ENCODE measurements at regions not wholly inside any gene's neighbourhood (a gene's known extent, or its start where the extent isn't known, plus 50 kb on each side); places are given as distances from the start of the nearest gene placed in this dataset.
"Not testable (repeated sequence)": the region's sequence is repeated elsewhere in the genome, so short reads cannot be mapped to it uniquely, and the experiment has no call there.

DNA sequence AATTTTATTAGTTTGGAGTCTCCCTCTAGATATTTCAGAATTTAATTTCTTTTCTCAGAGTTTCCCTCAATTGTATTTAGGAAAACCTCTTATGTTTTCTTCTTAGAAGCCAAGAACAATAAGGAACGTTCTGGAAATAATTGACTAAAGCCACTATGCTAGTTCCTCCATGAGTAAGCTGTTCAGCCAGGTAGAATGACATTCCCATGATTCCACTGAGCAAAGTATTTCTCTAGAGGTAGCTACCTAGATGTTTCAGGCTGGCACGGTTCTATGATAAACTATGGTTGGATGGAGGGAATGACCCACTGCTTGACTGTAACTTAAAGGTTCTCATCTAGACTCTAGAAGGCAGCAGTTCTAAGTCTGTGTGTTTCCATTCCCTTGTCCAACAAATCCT lies 62.4 kb downstream of the CLDN17 start:
- DNase-seq = no peak

DNA sequence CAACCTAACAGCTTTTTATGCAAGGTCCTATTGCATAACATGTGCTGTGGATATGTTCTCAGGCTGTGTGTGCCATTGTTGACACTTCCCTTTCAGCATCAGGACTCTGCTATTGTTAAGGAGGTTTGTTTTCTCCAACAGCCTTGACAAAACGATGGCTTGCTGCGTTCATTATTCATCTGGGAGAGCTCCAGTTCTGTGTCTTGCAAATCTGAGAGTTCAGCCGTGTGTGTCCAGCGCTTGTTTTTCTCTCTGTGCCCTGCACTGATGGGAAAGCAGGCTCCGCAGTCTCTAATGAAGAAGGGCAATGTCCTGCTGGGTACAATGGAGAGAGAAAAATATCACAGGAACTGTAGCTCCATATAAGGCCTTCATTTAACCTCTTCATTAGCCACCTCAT lies 63.7 kb downstream of the CLDN17 start:
- DNase-seq = no peak

DNA sequence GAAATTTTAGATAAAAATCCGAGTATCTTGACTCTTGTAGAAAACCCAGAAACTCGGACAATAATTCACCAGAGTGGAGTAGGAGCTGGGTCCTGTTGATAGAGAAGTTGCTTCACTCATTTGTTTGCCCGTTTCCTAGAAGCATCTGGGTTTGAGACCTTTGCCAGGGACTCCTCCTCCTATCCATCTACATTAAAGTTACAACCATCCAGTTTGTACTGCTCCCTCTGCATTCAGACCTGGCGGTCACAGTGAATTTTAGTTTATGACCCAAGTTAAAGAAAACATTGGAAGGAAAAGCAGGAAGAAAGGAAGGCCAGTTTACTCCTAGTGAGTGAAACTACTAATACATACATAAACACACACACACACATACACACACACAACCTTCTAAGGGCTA lies 64.6 kb downstream of the CLDN17 start:
- DNase-seq = no peak

DNA sequence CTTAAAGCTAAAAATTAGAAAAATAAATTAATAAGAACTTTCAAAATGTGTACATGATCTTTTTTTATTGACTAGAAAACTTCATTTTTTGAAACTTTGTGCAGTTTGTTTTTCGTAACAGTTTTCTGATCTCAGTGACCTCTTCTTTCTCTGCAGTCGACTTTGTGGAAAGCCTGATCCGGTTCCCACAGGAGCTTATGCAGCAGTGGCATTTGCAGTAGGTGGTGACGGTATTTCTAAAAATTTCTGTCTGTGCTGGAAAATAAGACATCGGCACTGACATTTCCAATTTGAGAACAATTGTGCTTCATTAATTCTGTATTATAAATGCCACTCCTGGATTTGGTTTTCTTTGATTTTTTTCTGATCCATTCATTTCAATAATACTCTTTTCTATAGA lies 68.8 kb downstream of the CLDN17 start:
- DNase-seq = no peak

DNA sequence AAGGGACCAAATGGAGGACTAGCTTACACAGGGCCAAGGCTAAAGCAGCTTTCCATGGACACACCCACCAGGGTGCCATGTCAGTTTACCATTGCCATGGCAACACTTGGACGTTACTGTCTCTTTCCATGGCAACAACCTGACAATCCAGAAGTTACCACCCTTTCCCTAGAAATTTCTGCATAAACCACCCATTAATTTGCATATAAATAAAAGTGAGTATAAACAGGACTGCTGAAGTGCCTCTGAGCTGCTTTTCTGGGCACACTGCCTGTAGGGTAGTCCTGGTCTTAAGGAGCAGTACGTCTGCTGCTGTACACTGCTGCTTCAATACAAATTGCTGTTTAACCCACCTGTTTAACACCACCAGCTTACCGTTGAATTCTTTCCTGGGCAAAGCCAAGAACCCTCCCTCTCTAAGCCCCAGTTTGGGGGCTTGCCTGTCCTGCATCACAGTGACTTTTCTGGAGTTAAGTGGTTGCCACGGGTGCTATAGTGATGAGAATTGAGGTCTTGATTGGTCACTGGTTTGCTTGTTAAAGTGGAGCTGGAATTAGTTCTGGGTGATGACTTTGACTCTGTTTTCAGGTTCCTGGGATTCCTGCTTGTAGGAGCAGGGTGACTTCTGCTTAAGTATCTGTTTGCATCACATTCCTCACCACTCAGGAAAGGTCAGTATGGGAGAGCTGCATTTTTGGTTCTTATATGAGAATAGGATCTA lies 83.2 kb downstream of the CLDN17 start:
- no peak for DNase-seq

DNA sequence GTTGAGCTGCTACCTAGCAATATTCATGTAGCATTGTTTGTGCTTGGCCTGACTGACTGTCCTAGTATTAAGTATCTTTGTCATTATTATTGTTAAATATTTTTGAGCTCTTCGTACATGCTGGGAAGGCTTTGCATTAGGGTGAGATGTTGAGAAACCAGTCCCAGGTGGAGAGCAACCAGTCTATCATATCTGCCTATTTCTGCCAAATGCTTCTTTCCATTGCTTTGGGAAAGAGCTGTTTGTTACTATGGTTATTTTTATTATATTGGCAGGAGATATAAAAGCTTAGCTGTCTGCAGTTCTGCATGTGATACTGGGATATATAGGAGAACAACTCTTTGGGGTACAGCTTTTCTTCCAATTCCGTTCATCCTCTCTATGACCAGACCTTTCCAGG lies 85.1 kb downstream of the CLDN17 start:
- no peak for DNase-seq

DNA sequence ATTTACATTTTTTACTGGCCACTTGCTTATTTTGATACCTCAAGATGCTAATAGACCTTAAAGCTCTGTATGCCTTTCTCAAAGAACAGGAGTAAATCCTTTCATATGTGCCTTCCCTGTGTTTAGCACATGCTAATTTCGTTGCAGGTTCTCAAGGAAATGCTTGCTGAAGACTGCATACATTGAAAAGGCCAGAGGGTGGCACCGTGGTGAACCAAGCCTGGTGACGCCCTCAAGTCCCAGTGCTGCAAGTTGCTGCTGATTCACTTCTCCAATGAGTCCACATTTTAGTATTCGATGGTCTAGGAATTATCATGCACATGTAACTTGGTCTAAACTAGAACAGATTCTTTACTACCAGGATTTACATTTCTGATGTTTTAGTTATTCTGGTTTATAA lies 94.1 kb downstream of the CLDN17 start:
- peak in 3 of 4 experiments; percentile 2 to 15 (median 4) for DNase-seq

DNA sequence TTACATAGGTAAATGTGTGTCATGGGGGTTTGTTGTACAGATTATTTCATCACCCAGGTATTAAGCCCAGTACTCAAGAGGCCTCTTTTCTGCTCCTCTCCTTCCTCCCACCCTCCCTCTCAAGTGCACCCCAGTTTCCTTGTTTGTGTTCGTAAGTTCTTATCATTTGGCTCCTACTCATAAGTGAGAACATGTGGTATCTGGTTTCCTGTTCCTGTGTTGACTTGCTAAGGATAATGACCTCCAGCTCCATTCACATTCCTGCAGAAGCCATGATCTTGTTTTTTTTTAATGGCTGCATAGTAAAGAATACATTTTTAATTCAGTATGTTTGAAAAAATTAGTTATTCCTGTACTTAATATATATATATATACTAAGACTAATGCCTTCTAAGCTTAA lies 107.7 kb downstream of the CLDN17 start:
- no peak for DNase-seq

DNA sequence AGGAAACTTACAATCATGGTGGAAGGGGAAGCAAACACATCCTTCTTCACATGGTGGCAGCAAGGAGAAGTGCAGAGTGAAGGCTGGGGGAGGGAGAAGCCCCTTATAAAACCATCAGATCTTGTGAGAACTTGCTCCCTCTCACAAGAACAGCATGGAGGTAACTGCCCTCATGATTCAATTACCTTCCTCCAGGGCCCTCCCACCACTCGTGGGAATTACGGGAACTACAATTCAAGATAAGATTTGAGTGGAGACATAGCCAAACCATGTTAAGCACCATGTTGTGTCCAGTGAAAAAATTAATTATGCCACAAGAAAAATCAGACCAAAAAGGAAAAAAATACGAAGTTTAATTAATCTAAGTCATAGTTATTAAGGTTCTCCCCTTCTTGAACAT lies 109.5 kb downstream of the CLDN17 start:
- DNase-seq = no peak

DNA sequence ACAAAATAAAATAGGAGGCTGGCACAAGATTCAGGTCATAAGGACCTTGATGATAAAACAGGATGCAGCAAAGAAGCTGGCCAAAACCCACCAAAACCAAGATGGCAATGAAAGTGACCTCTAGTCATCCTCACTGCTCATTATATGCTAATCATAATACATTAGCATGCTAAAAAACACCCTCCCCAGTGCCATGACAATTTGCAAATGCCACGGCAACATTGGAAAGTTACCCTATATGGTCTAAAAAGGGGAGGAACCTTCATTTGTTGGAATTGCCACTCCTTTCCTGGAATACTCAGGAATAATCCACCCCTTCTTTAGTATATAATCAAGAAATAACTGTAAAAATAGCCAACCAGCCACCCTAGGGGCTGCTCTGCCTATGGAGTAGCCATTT lies 108.8 kb upstream of the GRIK1 start:
- no peak for DNase-seq

DNA sequence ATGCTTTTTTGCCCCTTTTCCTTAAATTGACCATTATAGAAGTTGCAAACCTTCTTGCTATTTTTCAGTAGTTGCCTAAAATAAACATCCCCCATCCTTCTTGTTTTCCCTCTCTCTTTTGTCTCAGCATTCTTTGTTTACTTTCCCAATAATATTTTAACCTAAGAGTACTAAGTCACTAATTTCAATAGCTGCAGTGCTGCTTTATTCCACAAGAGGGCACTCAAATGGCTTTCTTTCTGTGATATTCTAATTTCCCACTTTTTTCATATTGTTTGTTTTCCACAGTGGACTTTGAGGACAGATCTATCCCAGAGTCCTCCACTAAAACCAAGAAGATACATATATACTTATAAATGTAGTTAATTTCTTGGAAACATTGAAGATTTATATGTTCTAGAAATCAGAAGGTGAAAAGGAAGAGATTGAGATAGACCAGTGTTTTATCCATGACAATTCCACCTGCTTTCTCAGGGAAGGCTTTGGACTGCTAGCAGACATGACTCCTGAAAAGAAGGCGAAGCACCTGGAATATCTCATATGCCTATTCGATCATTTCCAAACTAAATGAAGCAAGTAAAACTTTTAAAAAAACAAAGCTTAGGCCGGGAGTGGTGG lies 104.8 kb upstream of the GRIK1 start:
- DNase-seq = peak; percentile 28 to 47 (median 44)

DNA sequence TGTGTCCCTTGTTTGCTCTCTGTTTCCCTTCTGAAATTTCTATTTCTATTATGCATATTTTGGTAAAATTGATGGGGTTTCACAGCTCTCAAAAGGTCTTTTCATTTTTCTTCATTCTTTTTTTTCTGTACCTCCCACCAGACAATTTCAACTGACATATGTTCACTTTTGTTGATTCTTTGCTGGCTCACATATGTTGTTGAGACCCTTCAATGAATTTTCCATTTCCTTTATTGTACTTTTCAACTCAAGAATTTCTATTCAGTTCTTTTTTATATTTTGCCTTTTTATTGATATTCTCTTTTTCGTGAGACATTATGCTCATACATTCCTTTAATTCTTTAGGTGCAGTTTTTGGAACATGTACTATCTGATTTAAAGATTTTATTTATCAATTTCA lies 102.6 kb upstream of the GRIK1 start:
- DNase-seq = no peak

DNA sequence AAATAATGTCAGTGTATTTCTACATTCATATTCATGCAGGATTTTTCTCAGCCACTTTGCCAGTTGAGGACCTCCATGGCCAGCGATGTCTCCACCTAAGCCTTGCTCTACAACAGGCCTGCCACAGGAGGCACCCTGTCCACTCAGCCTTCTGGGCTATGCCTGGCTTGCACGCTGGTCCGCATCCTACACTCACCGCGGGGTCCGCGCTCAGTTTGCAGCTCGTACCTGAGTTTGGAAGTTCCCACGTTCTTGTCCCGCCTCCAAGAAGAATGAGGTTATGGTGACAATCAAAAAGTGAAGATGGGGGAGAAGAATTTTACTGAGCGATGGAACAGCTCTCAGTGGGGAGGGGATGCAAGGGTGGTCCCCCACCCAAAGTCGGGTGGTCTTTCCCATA lies 93.6 kb upstream of the GRIK1 start:
- DNase-seq = no peak

DNA sequence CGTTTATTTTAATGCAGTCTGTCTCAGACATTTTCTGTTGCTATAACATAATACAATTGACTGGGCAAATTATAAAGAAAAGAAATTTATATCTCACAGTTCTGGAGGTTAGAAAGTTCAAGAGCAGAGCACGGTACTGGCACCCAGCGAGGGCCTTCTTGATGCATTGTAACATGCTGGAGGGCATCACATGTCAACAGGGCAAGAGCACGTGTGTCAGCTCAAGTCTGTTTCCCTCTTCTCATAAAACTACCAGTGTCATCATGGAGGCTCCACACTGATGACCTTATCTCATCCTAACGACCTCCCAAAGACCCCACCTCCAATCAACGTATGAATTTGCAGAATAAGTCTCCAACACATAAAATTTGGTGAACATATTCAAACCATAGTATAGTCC lies 90.6 kb upstream of the GRIK1 start:
- no peak for DNase-seq

DNA sequence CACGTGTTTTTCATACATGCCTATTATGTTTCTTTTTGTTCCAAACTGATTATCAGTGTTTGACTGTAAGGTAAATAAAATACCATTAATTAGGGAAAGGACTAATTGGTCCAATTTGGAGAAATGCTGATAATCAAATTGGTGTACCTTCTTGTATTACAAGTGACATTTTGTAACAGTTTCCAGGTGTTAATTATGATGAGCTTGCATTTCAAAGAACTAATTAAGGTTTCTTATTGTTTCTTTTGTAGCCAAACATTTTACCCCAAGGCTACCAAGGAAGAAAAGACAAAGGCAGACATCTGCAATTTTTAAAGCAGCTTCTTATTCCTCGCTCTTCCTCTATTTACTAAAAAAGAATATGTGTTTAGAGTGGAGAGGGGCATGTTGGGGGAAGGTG lies 88.7 kb upstream of the GRIK1 start:
- no peak for DNase-seq

DNA sequence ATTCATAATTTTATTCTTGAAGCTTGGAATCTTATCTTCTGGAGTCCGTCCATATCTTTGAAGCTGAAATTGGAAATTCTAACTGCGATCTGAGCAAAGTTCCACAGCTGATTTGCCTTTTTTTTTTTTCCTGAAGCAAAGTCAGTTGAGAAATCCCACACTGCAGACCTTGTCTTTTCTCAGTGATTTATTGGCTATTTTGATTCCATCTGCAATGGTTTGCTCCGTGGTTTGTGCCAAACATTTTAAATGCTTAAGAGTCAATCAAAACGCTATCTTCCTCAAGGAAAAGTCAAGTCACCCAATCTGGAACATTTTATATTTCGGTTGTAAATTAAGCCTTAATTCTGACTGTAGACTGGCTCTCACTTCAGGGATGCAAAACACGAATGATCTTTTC lies 88.2 kb upstream of the GRIK1 start:
- no peak for DNase-seq

DNA sequence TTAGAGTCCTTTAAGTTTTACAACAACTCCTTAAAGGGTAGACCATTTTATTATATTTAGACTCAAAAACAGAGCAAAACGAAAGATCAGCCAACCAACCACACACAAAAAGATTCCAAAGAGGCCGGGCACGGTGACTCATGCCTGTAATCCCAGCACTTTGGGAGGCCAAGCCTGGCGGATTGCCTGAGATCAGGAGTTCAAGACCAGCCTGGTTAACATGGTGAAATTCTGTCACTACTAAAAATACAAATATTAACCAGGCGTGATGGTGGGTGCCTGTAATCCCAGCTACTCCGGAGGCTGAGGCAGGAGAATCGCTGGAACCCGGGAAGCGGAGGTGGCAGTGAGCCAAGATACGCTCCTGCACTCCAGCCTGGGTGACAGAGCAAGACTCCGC lies 83.3 kb upstream of the GRIK1 start:
- not testable (repeated sequence) for DNase-seq

DNA sequence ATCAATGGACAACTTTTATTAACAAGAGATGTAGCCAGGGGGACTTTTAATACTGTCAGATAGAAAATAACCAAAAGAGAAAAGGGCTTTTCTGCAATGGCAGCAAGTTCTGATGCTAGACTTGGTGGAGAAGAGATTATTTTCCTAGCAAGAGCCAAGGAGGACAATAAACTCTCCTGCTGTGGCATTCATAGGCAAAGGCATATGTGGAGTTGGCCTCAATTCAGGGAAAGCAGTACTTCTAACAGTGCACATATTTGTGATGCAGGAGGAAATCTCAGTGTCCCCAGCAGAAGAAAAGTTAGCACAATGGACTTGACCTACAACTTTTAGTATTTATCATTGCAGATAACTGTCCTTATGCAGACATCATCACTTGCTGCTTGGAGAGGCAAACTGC lies 75.1 kb upstream of the GRIK1 start:
- no peak for DNase-seq

DNA sequence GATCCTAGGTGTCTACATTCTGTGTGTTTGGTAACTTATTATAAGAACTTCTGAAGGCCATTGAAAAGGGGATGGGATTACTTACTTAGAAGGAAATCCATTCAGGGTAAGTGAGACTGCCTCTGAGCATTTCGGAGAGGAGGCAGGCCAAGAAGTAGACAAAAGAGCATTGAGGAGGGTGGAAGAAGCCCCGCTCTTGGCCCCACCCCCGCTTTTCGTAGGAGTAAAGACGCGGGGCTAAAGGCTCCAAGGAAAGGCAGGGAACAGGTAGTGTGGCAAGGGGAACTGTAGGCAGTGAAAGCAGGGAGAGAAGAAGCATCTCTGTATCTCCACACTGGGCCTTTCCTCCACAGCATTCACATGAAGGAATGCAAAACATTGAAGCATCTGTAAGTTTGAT lies 51.8 kb upstream of the GRIK1 start:
- DNase-seq = no peak

DNA sequence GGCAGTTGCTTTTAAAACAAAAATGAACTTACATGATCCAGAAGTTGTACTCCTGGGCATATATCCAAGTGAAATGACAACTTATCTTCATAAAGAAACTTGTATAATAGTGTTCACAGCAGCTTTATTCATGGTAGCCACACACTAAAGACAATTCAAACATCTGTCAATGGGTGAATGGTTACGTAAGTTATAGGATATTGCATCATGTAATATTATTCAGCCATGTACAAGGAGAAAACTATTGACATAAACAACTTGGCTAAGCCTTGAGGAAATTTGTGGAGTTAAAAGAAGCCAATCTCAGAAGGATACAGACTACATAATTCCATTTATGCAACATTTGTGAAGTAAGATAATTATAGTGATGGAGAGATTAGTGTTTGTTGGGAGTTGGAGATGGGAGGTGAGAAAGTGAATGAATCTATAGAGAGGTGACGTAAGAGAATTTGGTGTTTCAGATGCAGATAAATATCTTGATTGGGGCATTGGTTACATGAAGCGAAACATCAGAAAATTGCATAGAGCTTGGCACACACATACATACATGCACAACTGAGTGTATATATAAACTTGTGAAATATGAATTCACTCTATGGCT lies 49.9 kb upstream of the GRIK1 start:
- DNase-seq = no peak

Measured in suppressor macrophage (primary cell).